NT2/D1 (cell line): ENCODE measurements at regions not wholly inside any gene's neighbourhood (a gene's known extent, or its start where the extent isn't known, plus 50 kb on each side); places are given as distances from the start of the nearest gene placed in this dataset.

ENCODE experiments used
- SUZ12 ChIP-seq: IDR thresholded peaks from 2 replicates; pipeline ENCODE4 v1.6.1; 2011; ENCODE audit not compliant: insufficient read length, insufficient read depth; ENCODE audit errors: extremely low read depth
- YY1 ChIP-seq: IDR thresholded peaks from 2 replicates; pipeline ENCODE4 v1.6.1; 2011; ENCODE audit not compliant: insufficient read length, insufficient read depth

- TF ChIP-seq YY1 (no peak), SUZ12 (no peak)
These were observed 99.9 kb downstream of the XCL2 start for GRCh38 chr1:168443899-168444298.
